Prostate gland (tissue), 2 donors: ENCODE measurements at regions not wholly inside any gene's neighbourhood (a gene's known extent, or its start where the extent isn't known, plus 50 kb on each side); places are given as distances from the start of the nearest gene placed in this dataset.

Source experiments
- DNase-seq: peaks from one replicate; pipeline ENCODE4 v3.0.0-alpha.2; 2019; ENCODE audit warnings: low spot score
- H3K27ac ChIP-seq, 2 donors: fragments of 200-600 bp; sonication (generic); 2 replicates each; pipeline ENCODE4 v1.5.1; 2017 to 2019
- H3K27me3 ChIP-seq: fragments of 200-600 bp; sonication (generic); replicated peaks from 2 replicates; pipeline ENCODE4 v1.5.1; 2019; ENCODE audit not compliant: insufficient read depth
- H3K36me3 ChIP-seq, 2 donors: fragments of 200-600 bp; sonication (generic); 1 replicate in 1 of 2; 2 replicates in 1 of 2; pipeline versions ENCODE4 v1.5.1 to v1.8.1; 2017 to 2019
- H3K4me1 ChIP-seq: fragments of 200-600 bp; sonication (generic); replicated peaks from 2 replicates; pipeline ENCODE4 v1.5.1; 2019
- H3K4me3 ChIP-seq, 2 donors: fragments of 200-600 bp; sonication (generic); 2 replicates each; pipeline ENCODE4 v1.5.1; 2017 to 2019
- H3K9me3 ChIP-seq: fragments of 200-600 bp; sonication (generic); 2 replicates; pipeline ENCODE4 v1.5.1; 2017
- CTCF ChIP-seq, 4 experiments: fragments of 200-600 bp in 2 of 4; fragments of 450-650 bp in 2 of 4; sonication (generic) in 2 of 4; IDR thresholded peaks; 1 replicate in 3 of 4; 2 replicates in 1 of 4; pipeline ENCODE4 v1.5.1; 2016 to 2019; ENCODE audit warnings: antibody characterized with exemption in 4 of 4, mild to moderate bottlenecking in 2 of 4, moderate library complexity in 2 of 4
- POLR2A ChIP-seq: fragments of 450-650 bp; IDR thresholded peaks from one replicate; pipeline ENCODE4 v1.6.1; 2016; ENCODE audit warnings: antibody characterized with exemption, mild to moderate bottlenecking
- POLR2AphosphoS5 ChIP-seq: sonication (generic); formaldehyde crosslinking; IDR thresholded peaks from one replicate; pipeline ENCODE4 v1.6.1; 2017; ENCODE audit warnings: antibody characterized with exemption
- WGBS: methylation state at CpG from one replicate; pipeline ENCODE4 v1.1.5; 2018; 5-methylcytosine and 5-hydroxymethylcytosine counted together
- intact Hi-C: fragments of 100-400 bp; cut with DNase I; formaldehyde crosslinking; loops from one replicate; pipeline ENCODE4 v1.14.2; 2022

GRCh38 chr2:43105586-43106558, 120.5 kb downstream of the ZFP36L2 start:
- Histone ChIP-seq H3K27ac (peak overlapping the region; percentile 74 to 77), H3K4me1 (no peaks in the 10 kb centered on the region), H3K36me3 (no peaks in the 10 kb centered on the region), H3K9me3 (no peaks in the 10 kb centered on the region), H3K4me3 (no peak overlapping the region), H3K27me3 (no peaks in the 10 kb centered on the region)
- intact Hi-C loops: no loop called here
- peak; percentile 53 for TF ChIP-seq POLR2AphosphoS5
- no peak for TF ChIP-seq POLR2A
- TF ChIP-seq CTCF (IDR thresholded peaks at IDR 0.05): peak in 2 of 4 experiments; percentile 38 to 58
- WGBS: 10% methylated on average over 4 of the region's 4 CpGs
- peak; percentile 47 for DNase-seq

- H3K27me3 ChIP-seq: no peaks in the 10 kb centered on the region
- no peak overlapping the region for H3K4me3 ChIP-seq
- TF ChIP-seq CTCF (IDR thresholded peaks at IDR 0.05): no peak
- TF ChIP-seq POLR2A: no peak
- intact Hi-C loops: no loop called here
- no peaks in the 10 kb centered on the region for H3K36me3 ChIP-seq
- peak overlapping the region; percentile 74 to 77 for H3K27ac ChIP-seq
- no peaks in the 10 kb centered on the region for H3K4me1 ChIP-seq
- H3K9me3 ChIP-seq: no peaks in the 10 kb centered on the region
- WGBS: 92% methylated on average over 2 of the region's 2 CpGs
- DNase-seq: no peak
Measured at GRCh38 chr2:43104763-43105162, 121.6 kb downstream of the ZFP36L2 start.

- Histone ChIP-seq H3K4me1 (no peaks in the 10 kb centered on the region), H3K27ac (no peak overlapping the region), H3K9me3 (no peaks in the 10 kb centered on the region), H3K36me3 (no peaks in the 10 kb centered on the region), H3K27me3 (no peaks in the 10 kb centered on the region), H3K4me3 (no peak overlapping the region)
- TF ChIP-seq CTCF (IDR thresholded peaks at IDR 0.05) (no peak), POLR2A (no peak), POLR2AphosphoS5 (no peak)
- intact Hi-C loops: no loop called here
- WGBS: 97% methylated on average over 6 of the region's 6 CpGs
- DNase-seq: no peak
Measured at GRCh38 chr2:43104106-43104505, 122.3 kb downstream of the ZFP36L2 start.

DNA sequence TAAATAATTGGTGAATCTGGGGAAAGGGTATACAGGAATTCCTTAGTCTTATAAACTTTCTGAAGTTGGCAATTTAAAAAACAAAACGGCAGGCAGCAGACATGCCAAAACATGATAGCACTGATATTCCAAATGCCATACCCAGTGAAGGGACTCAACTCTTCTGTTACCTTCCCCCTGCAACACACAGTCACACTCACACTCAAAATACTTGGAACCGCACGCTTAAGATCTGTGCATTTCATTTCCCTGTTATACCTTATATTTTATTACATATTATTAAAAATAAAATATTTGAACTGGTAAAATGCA, 123.4 kb downstream of the ZFP36L2 start:
- H3K27me3 ChIP-seq: no peaks in the 10 kb centered on the region
- no peak overlapping the region for H3K4me3 ChIP-seq
- H3K36me3 ChIP-seq: no peaks in the 10 kb centered on the region
- WGBS: 64% methylated on average over 3 of the region's 3 CpGs
- H3K9me3 ChIP-seq: no peaks in the 10 kb centered on the region
- peak overlapping the region; percentile 69 to 71 for H3K27ac ChIP-seq
- DNase-seq: no peak
- no peaks in the 10 kb centered on the region for H3K4me1 ChIP-seq
- intact Hi-C loops: no loop called here
- TF ChIP-seq POLR2A (no peak), POLR2AphosphoS5 (no peak), CTCF (IDR thresholded peaks at IDR 0.05) (no peak)
